PC-3 (cell line): ENCODE measurements at regions not wholly inside any gene's neighbourhood (a gene's known extent, or its start where the extent isn't known, plus 50 kb on each side); places are given as distances from the start of the nearest gene placed in this dataset.

ENCODE experiments used
- EZH2 ChIP-seq: fragments of 300-600 bp; sonication (generic); IDR thresholded peaks from one replicate; pipeline ENCODE4 v1.6.1; 2017; ENCODE audit warnings: antibody characterized with exemption, mild to moderate bottlenecking, low read length; ENCODE audit not compliant: unreplicated experiment
- EZH2phosphoT487 ChIP-seq: fragments of 300-600 bp; sonication (generic); IDR thresholded peaks from 2 replicates; pipeline ENCODE4 v1.6.1; 2018; ENCODE audit warnings: mild to moderate bottlenecking, antibody characterized with exemption, low read length, borderline replicate concordance
- TF ChIP-seq, protein P1 (sequence below): fragments of 300-600 bp; sonication (generic); conservative IDR thresholded peaks from 2 replicates; pipeline ENCODE4 v1.5.1; 2017; ENCODE audit warnings: antibody characterized with exemption, low read depth, mild to moderate bottlenecking, low read length

DNA sequence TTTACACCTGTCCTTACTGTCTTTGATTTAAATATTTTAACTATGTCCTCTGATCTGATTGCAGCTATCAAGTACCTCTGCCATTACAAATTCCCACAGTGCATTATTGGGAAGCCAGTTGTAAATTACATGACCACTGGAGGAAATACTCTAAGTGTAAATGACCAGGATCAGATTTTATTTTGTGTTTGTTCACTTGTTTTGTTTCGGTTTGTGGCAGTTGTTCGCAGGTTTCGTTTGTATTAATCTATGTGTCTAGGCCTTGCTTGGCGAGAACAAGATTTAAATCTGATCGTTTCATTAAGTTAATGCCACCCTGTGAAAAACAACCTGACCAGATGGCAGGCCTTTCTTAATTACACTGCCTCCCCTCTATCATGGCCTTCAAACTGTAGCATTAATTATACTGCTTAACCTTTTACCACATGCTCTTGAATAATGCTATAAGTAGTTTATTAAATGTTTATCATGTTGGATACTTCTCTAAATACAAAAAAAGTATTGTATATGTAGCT is 990.1 kb downstream of the TMTC2 start:
- TF ChIP-seq EZH2phosphoT487 (no peak), EZH2 (no peak)
- TF ChIP-seq, protein P1, sequence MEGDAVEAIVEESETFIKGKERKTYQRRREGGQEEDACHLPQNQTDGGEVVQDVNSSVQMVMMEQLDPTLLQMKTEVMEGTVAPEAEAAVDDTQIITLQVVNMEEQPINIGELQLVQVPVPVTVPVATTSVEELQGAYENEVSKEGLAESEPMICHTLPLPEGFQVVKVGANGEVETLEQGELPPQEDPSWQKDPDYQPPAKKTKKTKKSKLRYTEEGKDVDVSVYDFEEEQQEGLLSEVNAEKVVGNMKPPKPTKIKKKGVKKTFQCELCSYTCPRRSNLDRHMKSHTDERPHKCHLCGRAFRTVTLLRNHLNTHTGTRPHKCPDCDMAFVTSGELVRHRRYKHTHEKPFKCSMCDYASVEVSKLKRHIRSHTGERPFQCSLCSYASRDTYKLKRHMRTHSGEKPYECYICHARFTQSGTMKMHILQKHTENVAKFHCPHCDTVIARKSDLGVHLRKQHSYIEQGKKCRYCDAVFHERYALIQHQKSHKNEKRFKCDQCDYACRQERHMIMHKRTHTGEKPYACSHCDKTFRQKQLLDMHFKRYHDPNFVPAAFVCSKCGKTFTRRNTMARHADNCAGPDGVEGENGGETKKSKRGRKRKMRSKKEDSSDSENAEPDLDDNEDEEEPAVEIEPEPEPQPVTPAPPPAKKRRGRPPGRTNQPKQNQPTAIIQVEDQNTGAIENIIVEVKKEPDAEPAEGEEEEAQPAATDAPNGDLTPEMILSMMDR: no peak
